ENCODE measurements at regions not wholly inside any gene's neighbourhood (a gene's known extent, or its start where the extent isn't known, plus 50 kb on each side); places are given as distances from the start of the nearest gene placed in this dataset.

- TF ChIP-seq CTCF (IDR thresholded peaks at IDR 0.05) (no peak), POLR2A (IDR thresholded peaks at IDR 0.05) (no peak)
These were observed 50.3 kb upstream of the CD44 start for GRCh38 chr11:35088676-35089075.
